K562 (cell line): ENCODE measurements at regions not wholly inside any gene's neighbourhood (a gene's known extent, or its start where the extent isn't known, plus 50 kb on each side); places are given as distances from the start of the nearest gene placed in this dataset.

Experiments used
- ATAC-seq: fragments of 200-7000 bp; cut with Tn5 transposase; 3 replicates; pipeline ENCODE4 v1.9.1; 2020; ENCODE audit warnings: moderate library complexity
- BruUV-seq: library from RNA; stranded (reverse); fragments of 400-500 nt; replicated peaks from 2 replicates; lab custom pipeline; 2021; lab: Mats Ljungman, UMichigan
- CTCF ChIA-PET: fragments of 300-600 bp; formaldehyde crosslinking; extraction: SDS; loops from one replicate; lab custom pipeline; 2021; ENCODE audit warnings: low intra/inter-chr PET ratio; lab: Yijun Ruan, JAX
- POLR2A ChIA-PET: fragments of 300-600, 350-650 bp; sonication (Branson Sonifier 250); formaldehyde crosslinking; extraction: SDS; loops from one replicate; lab custom pipeline; 2021; ENCODE audit warnings: antibody characterized with exemption, inconsistent platforms; lab: Yijun Ruan, JAX
- DNase-seq, 4 experiments: peaks; one replicate each; pipeline versions ENCODE4 v3.0.0 to v3.0.0-alpha.2; 2011 to 2018; ENCODE audit warnings: low spot score in 3 of 4, mixed read lengths in 3 of 4; ENCODE audit errors: extremely low read depth in 1 of 4
- FAIRE-seq: peaks from 2 replicates; lab custom pipeline; 2011; peaks lifted over from hg19 to GRCh38; lab: Jason Lieb, UNC
- H2AFZ ChIP-seq: 2 replicates; pipeline ENCODE4 v1.6.0; 2011; ENCODE audit warnings: low read depth, low read length, control low read depth, inconsistent platforms
- H3K27ac ChIP-seq: fragments of 200-600 bp; 3 replicates; pipeline ENCODE4 v1.8.0; 2011; ENCODE audit warnings: low read depth, mild to moderate bottlenecking, control low read depth, inconsistent platforms, low read length, moderate library complexity, mixed read lengths; ENCODE audit errors: extremely low read depth
- H3K27me3 ChIP-seq, 2 experiments: fragments of 300-600 bp in 1 of 2; 2 replicates in 1 of 2; 3 replicates in 1 of 2; pipeline versions ENCODE4 v1.6.0 to v1.8.0; 2011; ENCODE audit warnings: inconsistent platforms in 2 of 2, low read length in 2 of 2, mild to moderate bottlenecking in 1 of 2, mixed read lengths in 1 of 2, moderate library complexity in 1 of 2; ENCODE audit not compliant: control insufficient read depth in 2 of 2, insufficient read depth in 2 of 2
- H3K36me3 ChIP-seq: fragments of 300-600 bp; 3 replicates; pipeline ENCODE4 v1.8.0; 2011; ENCODE audit warnings: mild to moderate bottlenecking, low read length, inconsistent platforms; ENCODE audit not compliant: control insufficient read depth, insufficient read depth
- H3K4me1 ChIP-seq, 2 experiments: fragments of 200-600 bp in 1 of 2; replicated peaks in 1 of 2; 2 replicates in 1 of 2; 3 replicates in 1 of 2; pipeline versions ENCODE4 v1.5.1 to v1.8.0; 2011; ENCODE audit warnings: inconsistent platforms in 2 of 2, low read length in 2 of 2, mild to moderate bottlenecking in 1 of 2, mixed read lengths in 1 of 2, moderate library complexity in 1 of 2; ENCODE audit not compliant: control insufficient read depth in 2 of 2, insufficient read depth in 2 of 2
- H3K4me2 ChIP-seq: 2 replicates; pipeline ENCODE4 v1.6.1; 2011; ENCODE audit warnings: low read length, control low read depth, inconsistent platforms, mixed read lengths; ENCODE audit not compliant: insufficient read depth
- H3K4me3 ChIP-seq: fragments of 200-600 bp; sonication (generic), shearing (Covaris generic); 2 replicates; pipeline ENCODE4 v1.5.1; 2016; ENCODE audit warnings: control low read depth, inconsistent platforms
- H3K79me2 ChIP-seq: fragments of 200-600 bp; 3 replicates; pipeline ENCODE4 v1.8.0; 2011; ENCODE audit warnings: low read length, inconsistent platforms; ENCODE audit not compliant: control insufficient read depth, insufficient read depth
- H3K9ac ChIP-seq, 2 experiments: 2 replicates each; pipeline versions ENCODE4 v1.6.0 to v1.6.1; 2011; ENCODE audit warnings: low read depth in 2 of 2, low read length in 2 of 2, control low read depth in 1 of 2, inconsistent platforms in 1 of 2, mild to moderate bottlenecking in 1 of 2, mixed read lengths in 1 of 2; ENCODE audit not compliant: insufficient read depth in 1 of 2
- H3K9me1 ChIP-seq: one replicate; pipeline ENCODE4 v1.6.0; 2011; ENCODE audit warnings: inconsistent platforms, mild to moderate bottlenecking, low read length, moderate library complexity; ENCODE audit not compliant: control insufficient read depth, insufficient read depth
- H3K9me3 ChIP-seq: replicated peaks from 2 replicates; pipeline ENCODE4 v1.5.1; 2011; ENCODE audit warnings: low read depth, low read length, inconsistent platforms; ENCODE audit not compliant: control insufficient read depth, insufficient read depth
- H4K20me1 ChIP-seq: replicated peaks from 2 replicates; pipeline ENCODE4 v1.6.1; 2011; ENCODE audit warnings: low read length, inconsistent platforms, mixed read lengths; ENCODE audit not compliant: control insufficient read depth, insufficient read depth
- ARID2 ChIP-seq: fragments of 450-650 bp; IDR thresholded peaks from 2 replicates; pipeline ENCODE4 v1.6.1; 2017; ENCODE audit warnings: antibody characterized with exemption, mild to moderate bottlenecking
- FOXA3 ChIP-seq, 2 experiments: fragments of 450-650 bp in 1 of 2; sonication (generic) in 1 of 2; formaldehyde crosslinking; IDR thresholded peaks in 1 of 2; conservative IDR thresholded peaks in 1 of 2; 2 replicates each; pipeline versions ENCODE4 v1.4.0 to v1.8.0; 2020 to 2022; ENCODE audit warnings: mild to moderate bottlenecking in 2 of 2, missing genetic modification reagents in 1 of 2
- GABPA ChIP-seq: fragments of 200-800 bp; sonication (Bioruptor generic); conservative IDR thresholded peaks from 2 replicates; pipeline ENCODE4 v1.6.1; 2016; ENCODE audit warnings: low read depth, missing genetic modification characterization, missing compliant biosample characterization
- HDAC2 ChIP-seq: fragments of 450-650 bp; IDR thresholded peaks from 2 replicates; pipeline ENCODE4 v1.6.1; 2016; ENCODE audit warnings: mild to moderate bottlenecking
- HDAC6 ChIP-seq: IDR thresholded peaks from 2 replicates; pipeline ENCODE4 v1.6.1; 2012; ENCODE audit warnings: low read depth, mild to moderate bottlenecking, control low read depth, inconsistent platforms, low read length, moderate library complexity
- JUND ChIP-seq, 2 experiments: IDR thresholded peaks; 2 replicates in 1 of 2; 3 replicates in 1 of 2; pipeline ENCODE4 v1.6.1; 2011; ENCODE audit warnings: borderline replicate concordance in 2 of 2, low read depth in 2 of 2, low read length in 2 of 2, improper control_type of control experiment in 1 of 2, missing biosample characterization in 1 of 2, missing genetic modification characterization in 1 of 2, missing genetic modification reagents in 1 of 2
- KAT2B ChIP-seq: IDR thresholded peaks from one replicate; pipeline ENCODE4 v1.6.1; 2012; ENCODE audit warnings: low read depth, mild to moderate bottlenecking, control low read depth, inconsistent platforms, low read length, moderate library complexity
- NCOA4 ChIP-seq: fragments of 450-650 bp; IDR thresholded peaks from 2 replicates; pipeline ENCODE4 v1.6.1; 2018; ENCODE audit warnings: mild to moderate bottlenecking; ENCODE audit not compliant: partially characterized antibody
- NFE2L1 ChIP-seq: fragments of 450-650 bp; IDR thresholded peaks from 2 replicates; pipeline ENCODE4 v1.6.1; 2016; ENCODE audit warnings: missing genetic modification characterization, low read depth, mild to moderate bottlenecking, missing compliant biosample characterization, moderate library complexity, borderline replicate concordance
- NR2F6 ChIP-seq: fragments of 450-650 bp; formaldehyde crosslinking; IDR thresholded peaks from 2 replicates; pipeline ENCODE4 v1.4.0; 2020; ENCODE audit warnings: mild to moderate bottlenecking
- TEAD4 ChIP-seq, 2 experiments: sonication (generic) in 1 of 2; formaldehyde crosslinking in 1 of 2; IDR thresholded peaks; 2 replicates each; pipeline versions ENCODE4 v1.6.1 to v1.8.0; 2012 to 2022; ENCODE audit warnings: borderline replicate concordance in 1 of 2, inconsistent platforms in 1 of 2, low read length in 1 of 2, mild to moderate bottlenecking in 1 of 2, missing genetic modification reagents in 1 of 2
- XRCC5 ChIP-seq: fragments of 200-400 bp; formaldehyde crosslinking; IDR thresholded peaks from 2 replicates; pipeline ENCODE4 v1.6.1; 2017; ENCODE audit warnings: low read depth, mild to moderate bottlenecking, low read length
- ZNF324 ChIP-seq: fragments of 250-450 bp; sonication (Bioruptor Pico); IDR thresholded peaks from 2 replicates; pipeline ENCODE4 v1.4.0; 2020; ENCODE audit warnings: mild to moderate bottlenecking
- ZNF764 ChIP-seq: fragments of 250-450 bp; sonication (Bioruptor Pico); IDR thresholded peaks from 2 replicates; pipeline ENCODE4 v1.4.0; 2020; ENCODE audit warnings: low read depth, mild to moderate bottlenecking, moderate library complexity
- WGBS: fragments of 100-300 bp; shearing (Covaris generic); methylation state at CpG from one replicate; pipeline ENCODE4 v1.1.6; 2016; ENCODE audit warnings: low coverage, mixed read lengths; ENCODE audit not compliant: insufficient coverage; ENCODE audit errors: missing lambda C conversion rate; 5-methylcytosine and 5-hydroxymethylcytosine counted together
- in situ Hi-C: fragments of 300-500 bp; cut with MboI; formaldehyde crosslinking; loops from 4 replicates; pipeline ENCODE4 v1.15.0; 2018; ENCODE audit warnings: inconsistent platforms, mixed read lengths
- intact Hi-C: fragments of 100-400 bp; cut with micrococcal nuclease; formaldehyde crosslinking; loops from 2 replicates; pipeline ENCODE4 v1.14.2; 2022
- TF ChIP-seq, protein P1 (sequence below), 2 experiments: fragments of 450-650 bp in 1 of 2; IDR thresholded peaks; 2 replicates each; pipeline ENCODE4 v1.6.1; 2011 to 2017; ENCODE audit warnings: low read depth in 2 of 2, antibody characterized with exemption in 1 of 2, borderline replicate concordance in 1 of 2, low read length in 1 of 2, mild to moderate bottlenecking in 1 of 2, mixed read lengths in 1 of 2; ENCODE audit not compliant: control insufficient read depth in 1 of 2
- TF ChIP-seq, protein P2 (sequence below): fragments of 250-450 bp; sonication (Bioruptor Pico); IDR thresholded peaks from 2 replicates; pipeline ENCODE4 v1.4.0; 2020; ENCODE audit warnings: mild to moderate bottlenecking, moderate library complexity, borderline replicate concordance

DNA sequence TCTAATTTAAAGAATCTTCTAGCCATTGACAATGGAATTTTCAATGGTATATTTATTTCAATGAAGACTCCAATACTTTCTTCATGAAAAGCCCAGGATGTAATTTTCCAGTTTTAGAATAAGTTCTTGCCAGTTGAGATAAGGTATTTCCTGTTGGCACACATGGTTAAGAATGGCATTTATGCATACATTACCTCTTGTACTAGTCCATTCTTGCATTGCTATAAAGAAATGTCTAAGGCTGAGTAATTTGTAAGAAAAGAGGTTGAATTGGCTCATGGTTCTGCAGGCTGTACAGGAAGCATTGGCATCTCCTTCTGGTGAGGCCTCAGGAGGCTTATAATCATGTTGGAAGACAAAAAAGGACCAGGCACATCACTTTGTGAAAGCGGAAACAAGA is 1179.6 kb downstream of the AMY1C start:
- Histone ChIP-seq H3K9ac (no peak overlapping the region), H3K27ac (no peak overlapping the region), H2AFZ (no peak overlapping the region), H3K9me3 (no peaks in the 10 kb centered on the region), H3K9me1 (no peaks in the 10 kb centered on the region), H3K4me3 (no peak overlapping the region), H3K36me3 (no peaks in the 10 kb centered on the region), H4K20me1 (no peaks in the 10 kb centered on the region)
- BruUV-seq: no TSS peak
- in situ Hi-C loops (no loop called here), intact Hi-C loops (no loop called here)
- DNase-seq (no peak), FAIRE-seq (no peak), ATAC-seq (no peak)
- CTCF ChIA-PET: no interaction called here
- POLR2A ChIA-PET: no interaction called here
- TF ChIP-seq ZNF324 (no peak), NCOA4 (no peak), KAT2B (no peak), NFE2L1 (tag) (no peak), ZNF764 (CRISPR knock-in tag) (no peak), XRCC5 (no peak), TEAD4 (IDR thresholded peaks at IDR 0.05; ENCODE audit: low read length) (no peak), TEAD4 (CRISPR knock-in tag; IDR thresholded peaks at IDR 0.05; ENCODE audit: borderline replicate concordance) (no peak), GABPA (no peak), HDAC2 (no peak), ARID2 (no peak), NR2F6 (no peak), FOXA3 (CRISPR knock-in tag; conservative IDR thresholded peaks at IDR 0.05 in 1 of 2, IDR thresholded peaks at IDR 0.05 in 1 of 2) (no peak), JUND (IDR thresholded peaks at IDR 0.05; ENCODE audit: borderline replicate concordance, low read depth, low read length) (no peak), JUND (tag; IDR thresholded peaks at IDR 0.05; ENCODE audit: borderline replicate concordance, low read depth, low read length) (no peak), HDAC6 (no peak)
- TF ChIP-seq, protein P1, sequence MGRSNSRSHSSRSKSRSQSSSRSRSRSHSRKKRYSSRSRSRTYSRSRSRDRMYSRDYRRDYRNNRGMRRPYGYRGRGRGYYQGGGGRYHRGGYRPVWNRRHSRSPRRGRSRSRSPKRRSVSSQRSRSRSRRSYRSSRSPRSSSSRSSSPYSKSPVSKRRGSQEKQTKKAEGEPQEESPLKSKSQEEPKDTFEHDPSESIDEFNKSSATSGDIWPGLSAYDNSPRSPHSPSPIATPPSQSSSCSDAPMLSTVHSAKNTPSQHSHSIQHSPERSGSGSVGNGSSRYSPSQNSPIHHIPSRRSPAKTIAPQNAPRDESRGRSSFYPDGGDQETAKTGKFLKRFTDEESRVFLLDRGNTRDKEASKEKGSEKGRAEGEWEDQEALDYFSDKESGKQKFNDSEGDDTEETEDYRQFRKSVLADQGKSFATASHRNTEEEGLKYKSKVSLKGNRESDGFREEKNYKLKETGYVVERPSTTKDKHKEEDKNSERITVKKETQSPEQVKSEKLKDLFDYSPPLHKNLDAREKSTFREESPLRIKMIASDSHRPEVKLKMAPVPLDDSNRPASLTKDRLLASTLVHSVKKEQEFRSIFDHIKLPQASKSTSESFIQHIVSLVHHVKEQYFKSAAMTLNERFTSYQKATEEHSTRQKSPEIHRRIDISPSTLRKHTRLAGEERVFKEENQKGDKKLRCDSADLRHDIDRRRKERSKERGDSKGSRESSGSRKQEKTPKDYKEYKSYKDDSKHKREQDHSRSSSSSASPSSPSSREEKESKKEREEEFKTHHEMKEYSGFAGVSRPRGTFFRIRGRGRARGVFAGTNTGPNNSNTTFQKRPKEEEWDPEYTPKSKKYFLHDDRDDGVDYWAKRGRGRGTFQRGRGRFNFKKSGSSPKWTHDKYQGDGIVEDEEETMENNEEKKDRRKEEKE (IDR thresholded peaks at IDR 0.05; ENCODE audit: borderline replicate concordance in 1 of 2, control insufficient read depth in 1 of 2, low read depth in 2 of 2, low read length in 1 of 2): no peak
- TF ChIP-seq, protein P2, sequence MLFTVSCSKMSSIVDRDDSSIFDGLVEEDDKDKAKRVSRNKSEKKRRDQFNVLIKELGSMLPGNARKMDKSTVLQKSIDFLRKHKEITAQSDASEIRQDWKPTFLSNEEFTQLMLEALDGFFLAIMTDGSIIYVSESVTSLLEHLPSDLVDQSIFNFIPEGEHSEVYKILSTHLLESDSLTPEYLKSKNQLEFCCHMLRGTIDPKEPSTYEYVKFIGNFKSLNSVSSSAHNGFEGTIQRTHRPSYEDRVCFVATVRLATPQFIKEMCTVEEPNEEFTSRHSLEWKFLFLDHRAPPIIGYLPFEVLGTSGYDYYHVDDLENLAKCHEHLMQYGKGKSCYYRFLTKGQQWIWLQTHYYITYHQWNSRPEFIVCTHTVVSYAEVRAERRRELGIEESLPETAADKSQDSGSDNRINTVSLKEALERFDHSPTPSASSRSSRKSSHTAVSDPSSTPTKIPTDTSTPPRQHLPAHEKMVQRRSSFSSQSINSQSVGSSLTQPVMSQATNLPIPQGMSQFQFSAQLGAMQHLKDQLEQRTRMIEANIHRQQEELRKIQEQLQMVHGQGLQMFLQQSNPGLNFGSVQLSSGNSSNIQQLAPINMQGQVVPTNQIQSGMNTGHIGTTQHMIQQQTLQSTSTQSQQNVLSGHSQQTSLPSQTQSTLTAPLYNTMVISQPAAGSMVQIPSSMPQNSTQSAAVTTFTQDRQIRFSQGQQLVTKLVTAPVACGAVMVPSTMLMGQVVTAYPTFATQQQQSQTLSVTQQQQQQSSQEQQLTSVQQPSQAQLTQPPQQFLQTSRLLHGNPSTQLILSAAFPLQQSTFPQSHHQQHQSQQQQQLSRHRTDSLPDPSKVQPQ (CRISPR knock-in tag): no peak
- TF ChIP-seq, all 486 proteins: peak for 0
- WGBS: 0% methylated on average over 1 of the region's 1 CpG
- Histone ChIP-seq H3K27me3 (no peaks in the 10 kb centered on the region), H3K4me1 (no peaks in the 10 kb centered on the region), H3K79me2 (no peaks in the 10 kb centered on the region), H3K4me2 (no peak overlapping the region)
